HG03575 (cell line): ENCODE measurements at regions not wholly inside any gene's neighbourhood (a gene's known extent, or its start where the extent isn't known, plus 50 kb on each side); places are given as distances from the start of the nearest gene placed in this dataset.
"Not testable (repeated sequence)": the region's sequence is repeated elsewhere in the genome, so short reads cannot be mapped to it uniquely, and the experiment has no call there.

ENCODE experiments used
- ATAC-seq: cut with Tn5 transposase; IDR thresholded peaks from one replicate; pipeline ENCODE4 v1.9.1; 2021; ENCODE audit not compliant: unreplicated experiment, insufficient number of reproducible peaks, low FRiP score; ENCODE audit errors: extremely low read depth

DNA sequence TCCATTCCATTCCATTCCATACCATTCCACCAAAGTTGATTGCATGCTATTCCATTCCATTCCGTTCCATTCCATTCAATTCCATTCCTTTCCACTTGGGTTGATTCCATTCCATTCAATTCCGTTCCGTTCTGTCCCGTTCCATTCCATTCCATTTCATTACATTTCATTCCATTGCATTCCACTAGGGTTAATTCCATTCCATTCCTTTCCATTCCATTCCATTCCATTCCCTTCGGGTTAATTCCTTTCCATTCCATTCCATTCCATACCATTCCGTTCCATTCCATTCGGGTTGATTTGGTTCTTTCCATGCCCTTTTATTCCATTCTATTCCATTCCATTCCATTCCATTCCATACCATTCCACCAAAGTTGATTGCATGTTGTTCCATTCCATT, 131.9 kb downstream of the CWH43 start:
- not testable (repeated sequence) for ATAC-seq

GRCh38 chr4:49118379-49119212, 132.5 kb downstream of the CWH43 start:
- peak; percentile 29 for ATAC-seq

GRCh38 chr4:49119345-49119744, 133.3 kb downstream of the CWH43 start:
- ATAC-seq, result not testable (repeated sequence)

- not testable (repeated sequence) for ATAC-seq
Measured at GRCh38 chr4:49120042-49120779, 134.1 kb downstream of the CWH43 start.

- peak; percentile 29 for ATAC-seq
Measured at GRCh38 chr4:49120804-49121203, 134.7 kb downstream of the CWH43 start.

DNA sequence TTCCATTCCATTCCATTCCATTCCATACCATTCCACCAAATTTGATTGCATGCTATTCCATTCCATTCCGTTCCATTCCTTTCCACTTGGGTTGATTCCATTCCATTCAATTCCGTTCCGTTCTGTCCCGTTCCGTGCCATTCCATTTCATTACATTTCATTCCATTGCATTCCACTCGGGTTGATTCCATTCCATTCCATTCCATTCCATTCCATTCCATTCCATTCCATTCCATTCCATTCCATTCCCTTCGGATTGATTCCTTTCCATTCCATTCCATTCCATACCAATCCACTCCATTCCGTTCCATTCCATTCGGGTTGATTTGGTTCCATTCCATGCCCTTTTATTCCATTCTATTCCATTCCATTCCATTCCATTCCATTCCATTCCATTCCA, 140.4 kb downstream of the CWH43 start:
- ATAC-seq, result not testable (repeated sequence)

GRCh38 chr4:49126858-49127257, 140.8 kb downstream of the CWH43 start:
- not testable (repeated sequence) for ATAC-seq

DNA sequence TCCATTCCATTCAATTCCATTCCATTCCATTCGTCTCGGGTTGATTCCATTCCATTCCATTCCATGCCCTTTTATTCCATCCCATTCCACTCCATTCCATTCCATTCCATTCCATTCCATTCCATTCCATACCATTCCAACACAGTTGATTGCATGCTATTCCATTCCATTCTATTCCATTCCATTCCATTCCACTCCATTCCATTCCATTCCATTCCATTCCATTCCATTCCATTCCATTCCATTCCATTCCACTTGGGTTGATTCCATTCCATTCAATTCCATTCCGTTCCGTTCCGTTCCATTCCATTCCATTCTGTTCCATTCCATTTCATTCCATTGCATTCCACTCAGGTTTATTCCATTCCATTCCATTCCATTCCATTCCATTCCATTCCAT, 143.3 kb downstream of the CWH43 start:
- ATAC-seq, result not testable (repeated sequence)

DNA sequence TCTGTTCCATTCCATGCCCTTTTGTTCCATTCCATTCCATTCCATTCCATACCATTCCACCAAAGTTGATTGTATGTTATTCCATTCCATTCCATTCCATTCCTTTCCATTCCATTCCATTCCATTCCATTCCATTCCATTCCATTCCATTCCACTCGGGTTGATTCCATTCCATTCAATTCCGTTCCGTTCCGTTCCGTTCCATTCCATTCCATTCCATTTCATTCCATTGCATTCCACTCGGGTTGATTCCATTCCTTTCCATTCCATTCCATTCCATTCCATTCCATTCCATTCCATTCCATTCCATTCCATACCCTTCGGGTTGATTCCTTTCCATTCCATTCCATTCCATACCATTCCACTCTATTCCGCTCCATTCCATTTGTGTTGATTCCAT, 143.8 kb downstream of the CWH43 start:
- ATAC-seq, result not testable (repeated sequence)

- ATAC-seq, result not testable (repeated sequence)
Measured at GRCh38 chr4:49130724-49131123, 144.6 kb downstream of the CWH43 start.

GRCh38 chr4:49137043-49137442, 151.0 kb downstream of the CWH43 start:
- ATAC-seq, result peak; percentile 32

GRCh38 chr4:49137961-49138360, 151.9 kb downstream of the CWH43 start:
- ATAC-seq, result not testable (repeated sequence)

DNA sequence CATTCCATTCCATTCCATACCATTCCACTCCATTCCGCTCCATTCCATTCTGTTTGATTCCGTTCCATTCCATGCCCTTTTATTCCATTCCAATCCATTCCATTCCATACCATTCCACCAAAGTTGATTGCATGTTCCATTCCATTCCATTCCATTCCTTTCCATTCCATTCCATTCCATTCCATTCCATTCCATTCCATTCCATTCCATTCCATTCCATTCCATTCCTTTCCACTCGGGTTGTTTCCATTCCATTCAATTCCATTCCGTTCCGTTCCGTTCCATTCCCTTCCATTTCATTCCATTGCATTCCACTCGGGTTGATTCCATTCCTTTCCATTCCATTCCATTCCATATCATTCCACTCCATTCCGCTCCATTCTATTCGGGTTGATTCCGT, 152.7 kb downstream of the CWH43 start:
- ATAC-seq, result not testable (repeated sequence)

DNA sequence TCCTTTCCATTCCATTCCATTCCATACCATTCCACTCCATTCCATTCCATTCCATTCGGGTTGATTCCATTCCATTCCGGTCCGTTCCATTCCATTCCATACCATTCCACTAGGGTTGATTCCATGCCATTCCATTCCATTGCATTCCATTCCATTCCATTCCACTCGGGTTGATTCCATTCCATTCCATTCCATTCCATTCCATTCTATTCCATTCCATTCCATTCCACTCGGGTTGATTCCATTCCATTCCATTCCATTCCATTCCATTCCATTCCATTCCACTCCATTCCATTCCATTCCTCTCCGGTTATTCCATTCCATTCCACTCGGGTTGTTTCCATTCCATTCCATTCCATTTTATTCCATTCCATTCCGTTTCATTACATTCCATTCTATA, 153.4 kb downstream of the CWH43 start:
- not testable (repeated sequence) for ATAC-seq

DNA sequence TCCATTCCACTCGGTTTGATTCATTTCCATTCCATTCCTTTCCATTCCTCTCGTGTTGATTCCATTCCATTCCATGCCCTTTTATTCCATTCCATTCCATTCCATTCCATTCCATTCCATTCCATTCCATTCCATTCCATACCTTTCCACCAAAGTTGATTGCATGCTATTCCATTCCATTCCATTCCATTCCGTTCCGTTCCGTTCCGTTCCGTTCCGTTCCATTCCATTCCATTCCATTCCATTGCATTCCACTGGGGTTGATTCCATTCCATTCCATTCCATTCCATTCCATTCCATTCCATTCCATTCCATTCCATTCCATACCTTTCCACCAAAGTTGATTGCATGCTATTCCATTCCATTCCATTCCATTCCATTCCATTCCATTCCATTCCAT, 154.3 kb downstream of the CWH43 start:
- ATAC-seq, result not testable (repeated sequence)

GRCh38 chr4:49141955-49142354, 155.9 kb downstream of the CWH43 start:
- not testable (repeated sequence) for ATAC-seq

DNA sequence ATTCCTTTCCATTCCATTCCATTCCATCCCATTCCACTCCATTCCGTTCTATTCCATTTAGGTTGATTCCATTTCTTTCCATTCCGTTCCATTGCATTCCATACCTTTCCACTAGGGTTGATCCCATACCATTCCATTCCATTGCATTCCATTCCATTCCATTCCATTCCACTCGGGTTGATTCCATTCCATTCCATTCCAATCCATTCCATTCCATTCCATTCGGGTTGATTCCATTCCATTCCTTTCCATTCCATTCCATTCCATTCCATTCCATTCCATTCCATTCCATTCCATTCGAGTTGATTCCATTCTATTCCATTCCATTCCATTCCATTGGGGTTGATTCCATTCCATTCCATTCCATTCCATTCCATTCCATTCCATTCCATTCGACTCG, 161.1 kb downstream of the CWH43 start:
- peak; percentile 32 for ATAC-seq

GRCh38 chr4:49147596-49147995, 161.5 kb downstream of the CWH43 start:
- ATAC-seq, result not testable (repeated sequence)

GRCh38 chr4:49149006-49149975, 163.2 kb downstream of the CWH43 start:
- ATAC-seq, result peak; percentile 56
